Astrocyte of the spinal cord (primary cell): ENCODE measurements at regions not wholly inside any gene's neighbourhood (a gene's known extent, or its start where the extent isn't known, plus 50 kb on each side); places are given as distances from the start of the nearest gene placed in this dataset.

Source experiments
- DNase-seq: peaks from one replicate; pipeline ENCODE4 v3.0.0; 2011; ENCODE audit warnings: low read depth, low spot score
- H3K4me3 ChIP-seq: 2 replicates; pipeline ENCODE4 v1.5.1; 2011; ENCODE audit warnings: low read depth, mild to moderate bottlenecking, low read length, moderate library complexity
- CTCF ChIP-seq: IDR thresholded peaks from 2 replicates; pipeline ENCODE4 v1.5.1; 2012; ENCODE audit warnings: low read depth, mild to moderate bottlenecking, low read length, inconsistent platforms
- in situ Hi-C: cut with HindIII; loops from 2 replicates; pipeline ENCODE4 v1.10.0; 2017; ENCODE audit warnings: low sequenced_read_pairs

DNA sequence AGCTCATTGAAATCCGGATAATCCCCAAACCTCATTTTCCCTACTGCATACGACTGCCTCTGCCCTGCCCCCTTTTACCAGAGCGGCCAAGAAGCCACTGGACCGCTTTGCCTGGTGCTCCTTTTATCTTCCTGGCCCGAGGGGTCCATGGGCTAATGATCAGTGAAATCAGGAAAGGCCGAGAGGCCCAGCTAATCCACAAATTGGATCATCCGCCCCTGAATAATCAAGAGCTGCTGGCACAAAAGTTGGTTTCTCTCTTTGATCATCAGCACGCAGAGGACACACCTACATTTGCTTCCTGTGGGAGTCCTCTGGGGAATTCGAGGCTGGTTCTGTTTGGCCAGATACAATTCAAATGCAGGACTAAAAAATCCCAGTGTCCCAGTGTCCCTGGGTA lies 144.5 kb downstream of the INSIG2 start:
- no peak overlapping the region for H3K4me3 ChIP-seq
- in situ Hi-C loops = no loop called here
- no peak for DNase-seq
- no peak for TF ChIP-seq CTCF

GRCh38 chr2:118232391-118232790 lies 144.1 kb downstream of the INSIG2 start:
- DNase-seq = no peak
- no peak overlapping the region for H3K4me3 ChIP-seq
- in situ Hi-C loops = no loop called here
- no peak for TF ChIP-seq CTCF

GRCh38 chr2:118231759-118232158 lies 143.5 kb downstream of the INSIG2 start:
- in situ Hi-C loops = no loop called here
- DNase-seq = no peak
- no peak overlapping the region for H3K4me3 ChIP-seq
- no peak for TF ChIP-seq CTCF

DNA sequence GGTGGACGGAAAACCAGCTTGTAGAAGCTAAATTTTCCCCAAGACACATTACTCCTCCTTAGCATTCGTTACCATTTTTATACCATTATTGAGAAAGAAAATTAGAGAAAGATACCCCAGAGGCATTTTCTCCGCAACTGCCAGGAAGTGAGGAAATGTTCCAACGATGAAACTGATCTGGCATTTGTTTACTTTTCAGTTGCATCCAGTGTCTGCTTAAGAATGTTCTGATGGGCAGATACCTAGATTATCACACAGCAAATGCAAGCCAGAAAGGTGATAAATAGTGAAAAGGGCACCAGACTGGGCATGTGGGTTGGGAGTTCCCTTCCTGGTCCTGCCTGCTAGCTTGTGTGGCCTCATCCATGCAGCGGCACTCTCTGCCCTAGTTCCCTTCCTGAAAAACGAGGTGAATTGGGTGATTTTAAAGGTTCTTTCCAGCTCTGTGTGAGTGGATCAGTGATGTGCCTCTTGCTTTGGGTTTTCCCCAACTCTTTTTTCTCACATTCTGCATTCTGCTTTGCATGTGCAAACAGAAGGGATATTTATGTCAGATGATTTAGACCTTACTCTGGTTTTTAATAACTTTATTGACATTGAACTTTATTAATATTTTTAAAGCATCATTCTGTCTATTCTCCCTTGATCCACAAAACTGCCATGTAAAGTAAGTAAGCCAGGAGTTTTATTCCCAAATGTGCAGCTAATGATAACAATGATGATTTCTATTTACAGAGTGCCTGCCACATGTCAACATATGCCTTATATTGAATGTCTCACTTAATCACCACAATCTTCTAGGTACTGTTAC lies 139.6 kb downstream of the INSIG2 start:
- no peak overlapping the region for H3K4me3 ChIP-seq
- no peak for TF ChIP-seq CTCF
- DNase-seq = no peak
- in situ Hi-C loops = no loop called here

GRCh38 chr2:118225666-118226065 lies 137.4 kb downstream of the INSIG2 start:
- no peak overlapping the region for H3K4me3 ChIP-seq
- DNase-seq = no peak
- in situ Hi-C loops = no loop called here

GRCh38 chr2:118224895-118225311 lies 136.6 kb downstream of the INSIG2 start:
- no peak for TF ChIP-seq CTCF
- no peak overlapping the region for H3K4me3 ChIP-seq
- in situ Hi-C loops = no loop called here
- DNase-seq = no peak

More at GRCh38 chr2:118225666-118226065, 137.4 kb downstream of the INSIG2 start:
- TF ChIP-seq CTCF = no peak
